ENCODE measurements at regions not wholly inside any gene's neighbourhood (a gene's known extent, or its start where the extent isn't known, plus 50 kb on each side); places are given as distances from the start of the nearest gene placed in this dataset.

DNA sequence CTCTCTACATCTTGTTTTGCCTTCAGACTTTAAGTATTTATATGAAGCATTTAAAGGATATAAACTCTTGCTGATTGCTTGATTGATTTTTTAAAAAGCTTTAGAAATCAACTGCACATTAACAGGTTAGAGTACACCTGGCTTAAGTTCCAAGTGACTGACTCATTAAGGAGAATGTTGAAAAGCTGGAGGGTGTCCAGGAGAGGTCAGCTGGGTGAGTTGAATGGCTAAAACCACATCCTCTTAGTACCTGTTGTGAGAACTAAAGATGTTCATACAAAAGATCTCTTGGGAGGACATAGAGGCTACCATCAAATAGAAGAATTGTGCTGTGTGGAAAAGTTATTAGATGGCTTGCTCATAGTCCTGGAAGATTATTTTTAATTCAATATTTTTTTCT is 206.8 kb downstream of the TXNL1 start:
- TF ChIP-seq ESRRA (IDR thresholded peaks at IDR 0.05; ENCODE audit: borderline replicate concordance, low read length) (no peak), HOXB13 (CRISPR knock-in tag; IDR thresholded peaks at IDR 0.05; ENCODE audit: low read depth) (no peak), MAZ (IDR thresholded peaks at IDR 0.05; ENCODE audit: borderline replicate concordance, low read depth, low read length) (no peak), RFX5 (IDR thresholded peaks at IDR 0.05) (no peak), SMC3 (IDR thresholded peaks at IDR 0.05) (no peak), BHLHE40 (IDR thresholded peaks at IDR 0.05; ENCODE audit: low read depth, low read length) (no peak), CEBPB (IDR thresholded peaks at IDR 0.05) (no peak), MYC (IDR thresholded peaks at IDR 0.05; ENCODE audit: borderline replicate concordance, low read length) (no peak), RCOR1 (IDR thresholded peaks at IDR 0.05; ENCODE audit: low read depth, low read length) (no peak), ZSCAN20 (CRISPR knock-in tag; IDR thresholded peaks at IDR 0.05) (no peak), ZNF302 (CRISPR knock-in tag; IDR thresholded peaks at IDR 0.05) (no peak)
- TF ChIP-seq, protein P1, sequence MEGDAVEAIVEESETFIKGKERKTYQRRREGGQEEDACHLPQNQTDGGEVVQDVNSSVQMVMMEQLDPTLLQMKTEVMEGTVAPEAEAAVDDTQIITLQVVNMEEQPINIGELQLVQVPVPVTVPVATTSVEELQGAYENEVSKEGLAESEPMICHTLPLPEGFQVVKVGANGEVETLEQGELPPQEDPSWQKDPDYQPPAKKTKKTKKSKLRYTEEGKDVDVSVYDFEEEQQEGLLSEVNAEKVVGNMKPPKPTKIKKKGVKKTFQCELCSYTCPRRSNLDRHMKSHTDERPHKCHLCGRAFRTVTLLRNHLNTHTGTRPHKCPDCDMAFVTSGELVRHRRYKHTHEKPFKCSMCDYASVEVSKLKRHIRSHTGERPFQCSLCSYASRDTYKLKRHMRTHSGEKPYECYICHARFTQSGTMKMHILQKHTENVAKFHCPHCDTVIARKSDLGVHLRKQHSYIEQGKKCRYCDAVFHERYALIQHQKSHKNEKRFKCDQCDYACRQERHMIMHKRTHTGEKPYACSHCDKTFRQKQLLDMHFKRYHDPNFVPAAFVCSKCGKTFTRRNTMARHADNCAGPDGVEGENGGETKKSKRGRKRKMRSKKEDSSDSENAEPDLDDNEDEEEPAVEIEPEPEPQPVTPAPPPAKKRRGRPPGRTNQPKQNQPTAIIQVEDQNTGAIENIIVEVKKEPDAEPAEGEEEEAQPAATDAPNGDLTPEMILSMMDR (IDR thresholded peaks at IDR 0.05), result no peak
- TF ChIP-seq, protein P2, sequence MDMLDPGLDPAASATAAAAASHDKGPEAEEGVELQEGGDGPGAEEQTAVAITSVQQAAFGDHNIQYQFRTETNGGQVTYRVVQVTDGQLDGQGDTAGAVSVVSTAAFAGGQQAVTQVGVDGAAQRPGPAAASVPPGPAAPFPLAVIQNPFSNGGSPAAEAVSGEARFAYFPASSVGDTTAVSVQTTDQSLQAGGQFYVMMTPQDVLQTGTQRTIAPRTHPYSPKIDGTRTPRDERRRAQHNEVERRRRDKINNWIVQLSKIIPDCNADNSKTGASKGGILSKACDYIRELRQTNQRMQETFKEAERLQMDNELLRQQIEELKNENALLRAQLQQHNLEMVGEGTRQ (IDR thresholded peaks at IDR 0.05), result no peak
- TF ChIP-seq, protein P3, sequence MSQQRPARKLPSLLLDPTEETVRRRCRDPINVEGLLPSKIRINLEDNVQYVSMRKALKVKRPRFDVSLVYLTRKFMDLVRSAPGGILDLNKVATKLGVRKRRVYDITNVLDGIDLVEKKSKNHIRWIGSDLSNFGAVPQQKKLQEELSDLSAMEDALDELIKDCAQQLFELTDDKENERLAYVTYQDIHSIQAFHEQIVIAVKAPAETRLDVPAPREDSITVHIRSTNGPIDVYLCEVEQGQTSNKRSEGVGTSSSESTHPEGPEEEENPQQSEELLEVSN (IDR thresholded peaks at IDR 0.05; ENCODE audit: borderline replicate concordance, low read depth), result no peak
